KMS-11 (cell line): ENCODE measurements at regions not wholly inside any gene's neighbourhood (a gene's known extent, or its start where the extent isn't known, plus 50 kb on each side); places are given as distances from the start of the nearest gene placed in this dataset.

Source experiments
- H2AFZ ChIP-seq: fragments of 200-600 bp; sonication (generic); 2 replicates; pipeline ENCODE4 v1.6.1; 2016; ENCODE audit warnings: antibody characterized with exemption, mixed run types, low read depth
- H3K27ac ChIP-seq: fragments of 200-600 bp; sonication (generic); 2 replicates; pipeline ENCODE4 v1.6.1; 2016; ENCODE audit warnings: mild to moderate bottlenecking, mixed run types
- H3K27me3 ChIP-seq: fragments of 200-600 bp; sonication (generic); 2 replicates; pipeline ENCODE4 v1.6.1; 2017; ENCODE audit warnings: mild to moderate bottlenecking, low read depth, mixed run types, moderate library complexity; ENCODE audit not compliant: insufficient read depth
- H3K36me3 ChIP-seq: fragments of 200-600 bp; sonication (generic); 2 replicates; pipeline ENCODE4 v1.6.1; 2017; ENCODE audit warnings: mild to moderate bottlenecking, mixed run types; ENCODE audit not compliant: insufficient read depth
- H3K4me1 ChIP-seq: fragments of 200-600 bp; sonication (generic); 2 replicates; pipeline ENCODE4 v1.6.1; 2016; ENCODE audit warnings: mild to moderate bottlenecking, low read depth, mixed run types; ENCODE audit not compliant: poor library complexity, severe bottlenecking
- H3K4me2 ChIP-seq: fragments of 200-600 bp; sonication (generic); 2 replicates; pipeline ENCODE4 v1.7.0; 2016; ENCODE audit warnings: mild to moderate bottlenecking, mixed run types
- H3K4me3 ChIP-seq: fragments of 200-600 bp; sonication (generic); IDR thresholded peaks from 2 replicates; pipeline ENCODE4 v1.6.1; 2017; ENCODE audit warnings: low read depth, low read length, mixed read lengths; ENCODE audit not compliant: insufficient read depth
- H3K79me2 ChIP-seq: fragments of 200-600 bp; sonication (generic); 2 replicates; pipeline ENCODE4 v1.6.1; 2016; ENCODE audit warnings: low read depth, mixed run types; ENCODE audit not compliant: insufficient read depth
- H3K9ac ChIP-seq: fragments of 200-600 bp; sonication (generic); 2 replicates; pipeline ENCODE4 v1.6.1; 2016; ENCODE audit warnings: mild to moderate bottlenecking, mixed run types
- H4K20me1 ChIP-seq: fragments of 200-600 bp; sonication (generic); 2 replicates; pipeline ENCODE4 v1.6.1; 2016; ENCODE audit warnings: mild to moderate bottlenecking, mixed run types; ENCODE audit not compliant: insufficient read depth
- TF ChIP-seq, protein P1 (sequence below): fragments of 200-600 bp; sonication (generic); conservative IDR thresholded peaks from 2 replicates; pipeline ENCODE4 v1.6.1; 2017; ENCODE audit warnings: low read depth, mild to moderate bottlenecking, antibody characterized with exemption, low read length, moderate library complexity, mixed read lengths

DNA sequence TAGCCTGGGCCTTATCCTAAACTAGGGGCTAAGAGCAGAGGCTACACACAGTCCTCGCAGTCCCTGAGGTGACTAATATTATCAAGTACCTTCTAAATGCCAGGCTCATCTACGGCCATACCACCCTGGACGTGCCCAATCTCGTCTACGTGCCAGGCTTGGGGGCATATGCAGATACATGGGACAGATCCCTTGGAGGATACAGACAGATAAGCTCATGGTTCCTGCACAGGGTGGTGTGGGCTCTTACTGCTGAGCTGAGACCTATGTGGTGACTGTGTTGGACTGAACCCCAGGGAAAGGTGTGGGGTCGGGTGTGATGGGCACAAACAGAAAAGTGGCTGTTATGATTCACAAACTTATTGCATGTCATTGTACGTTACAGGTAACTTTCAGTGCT, 268.4 kb upstream of the NEBL start:
- TF ChIP-seq, protein P1, sequence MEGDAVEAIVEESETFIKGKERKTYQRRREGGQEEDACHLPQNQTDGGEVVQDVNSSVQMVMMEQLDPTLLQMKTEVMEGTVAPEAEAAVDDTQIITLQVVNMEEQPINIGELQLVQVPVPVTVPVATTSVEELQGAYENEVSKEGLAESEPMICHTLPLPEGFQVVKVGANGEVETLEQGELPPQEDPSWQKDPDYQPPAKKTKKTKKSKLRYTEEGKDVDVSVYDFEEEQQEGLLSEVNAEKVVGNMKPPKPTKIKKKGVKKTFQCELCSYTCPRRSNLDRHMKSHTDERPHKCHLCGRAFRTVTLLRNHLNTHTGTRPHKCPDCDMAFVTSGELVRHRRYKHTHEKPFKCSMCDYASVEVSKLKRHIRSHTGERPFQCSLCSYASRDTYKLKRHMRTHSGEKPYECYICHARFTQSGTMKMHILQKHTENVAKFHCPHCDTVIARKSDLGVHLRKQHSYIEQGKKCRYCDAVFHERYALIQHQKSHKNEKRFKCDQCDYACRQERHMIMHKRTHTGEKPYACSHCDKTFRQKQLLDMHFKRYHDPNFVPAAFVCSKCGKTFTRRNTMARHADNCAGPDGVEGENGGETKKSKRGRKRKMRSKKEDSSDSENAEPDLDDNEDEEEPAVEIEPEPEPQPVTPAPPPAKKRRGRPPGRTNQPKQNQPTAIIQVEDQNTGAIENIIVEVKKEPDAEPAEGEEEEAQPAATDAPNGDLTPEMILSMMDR = no peak
- Histone ChIP-seq H3K4me1 (no peaks in the 10 kb centered on the region), H3K36me3 (no peaks in the 10 kb centered on the region), H3K27ac (no peak overlapping the region), H4K20me1 (no peaks in the 10 kb centered on the region), H2AFZ (no peak overlapping the region), H3K79me2 (no peaks in the 10 kb centered on the region), H3K4me2 (no peak overlapping the region), H3K27me3 (no peaks in the 10 kb centered on the region), H3K4me3 (no peak overlapping the region), H3K9ac (no peak overlapping the region)

DNA sequence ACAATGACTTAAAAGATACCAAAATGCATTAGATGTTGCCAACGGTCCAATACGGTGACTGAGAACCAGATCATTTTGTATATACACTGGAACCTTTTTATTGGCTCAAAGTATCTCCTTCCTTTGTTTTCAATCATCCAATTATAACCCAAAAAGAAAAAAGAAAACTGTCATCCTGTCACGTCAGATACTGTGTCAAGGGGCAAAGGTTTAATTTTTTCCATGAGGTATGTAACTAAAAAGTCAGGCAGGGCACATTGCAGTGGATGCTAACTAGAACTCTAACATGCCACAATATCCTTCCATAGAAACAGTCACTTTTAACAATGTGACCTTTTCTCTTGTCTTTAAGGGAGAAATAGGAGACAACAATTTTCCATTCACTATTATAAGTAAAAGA, 267.6 kb upstream of the NEBL start:
- TF ChIP-seq, protein P1 = no peak
- Histone ChIP-seq H3K36me3 (no peaks in the 10 kb centered on the region), H3K9ac (no peak overlapping the region), H4K20me1 (no peaks in the 10 kb centered on the region), H3K27me3 (no peaks in the 10 kb centered on the region), H3K4me1 (no peaks in the 10 kb centered on the region), H3K27ac (no peak overlapping the region), H3K4me3 (no peak overlapping the region), H3K79me2 (no peaks in the 10 kb centered on the region), H3K4me2 (no peak overlapping the region), H2AFZ (no peak overlapping the region)

DNA sequence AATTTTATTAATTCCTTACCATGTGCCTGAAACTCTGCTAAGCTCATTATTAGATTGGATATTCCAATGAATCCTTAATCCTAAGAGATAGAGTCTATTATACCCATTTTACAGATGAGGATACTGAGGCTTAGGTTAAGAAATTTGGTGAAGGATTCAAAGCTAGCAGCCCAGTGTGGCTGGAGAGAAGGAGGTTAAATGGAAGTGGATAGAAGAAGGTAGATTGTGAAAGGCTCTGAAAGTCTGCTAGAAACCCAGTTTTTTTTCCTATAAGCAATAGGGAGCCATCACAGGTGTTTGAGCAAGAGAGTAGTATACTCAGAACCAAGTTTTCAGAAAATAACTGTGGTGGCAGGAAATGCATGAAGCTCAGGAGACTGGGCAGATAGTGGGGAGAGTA, 265.8 kb upstream of the NEBL start:
- no peaks in the 10 kb centered on the region for H4K20me1 ChIP-seq
- TF ChIP-seq, protein P1 = no peak
- H3K4me2 ChIP-seq = no peak overlapping the region
- H3K9ac ChIP-seq = no peak overlapping the region
- H3K4me3 ChIP-seq = no peak overlapping the region
- no peaks in the 10 kb centered on the region for H3K4me1 ChIP-seq
- H3K27ac ChIP-seq = no peak overlapping the region
- H3K27me3 ChIP-seq = no peaks in the 10 kb centered on the region
- no peaks in the 10 kb centered on the region for H3K36me3 ChIP-seq
- H3K79me2 ChIP-seq = no peaks in the 10 kb centered on the region
- H2AFZ ChIP-seq = no peak overlapping the region

DNA sequence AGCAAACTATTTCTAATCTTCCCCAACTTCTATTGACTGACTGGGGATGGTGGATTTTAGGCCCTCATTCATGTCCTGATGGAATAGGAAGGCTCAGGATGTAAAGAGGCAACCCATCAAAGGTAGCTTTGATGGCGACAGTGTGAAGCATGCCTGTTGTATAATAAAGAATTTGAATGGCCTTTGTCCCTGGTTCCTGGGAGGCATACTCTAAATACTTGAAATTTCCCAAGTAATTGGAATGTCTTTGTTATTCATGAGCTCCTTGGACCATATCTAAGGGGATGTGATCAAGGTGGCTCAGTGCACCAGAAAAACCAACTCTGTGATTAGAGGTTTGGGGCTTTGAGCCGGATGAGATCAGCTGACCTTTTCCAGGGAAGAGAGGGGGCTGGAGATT, 264.5 kb upstream of the NEBL start:
- TF ChIP-seq, protein P1 = no peak

More for the DNA sequence above, 264.5 kb upstream of the NEBL start:
- H3K27me3 ChIP-seq = no peaks in the 10 kb centered on the region
- H3K9ac ChIP-seq = no peak overlapping the region
- H3K36me3 ChIP-seq = no peaks in the 10 kb centered on the region
- no peaks in the 10 kb centered on the region for H3K4me1 ChIP-seq
- H3K4me2 ChIP-seq = no peak overlapping the region
- H4K20me1 ChIP-seq = no peaks in the 10 kb centered on the region
- no peak overlapping the region for H2AFZ ChIP-seq
- H3K4me3 ChIP-seq = no peak overlapping the region
- H3K27ac ChIP-seq = no peak overlapping the region
- no peaks in the 10 kb centered on the region for H3K79me2 ChIP-seq
